ENCODE measurements at regions not wholly inside any gene's neighbourhood (a gene's known extent, or its start where the extent isn't known, plus 50 kb on each side); places are given as distances from the start of the nearest gene placed in this dataset.

- no peak for TF ChIP-seq CTCF (conservative IDR thresholded peaks at IDR 0.05; ENCODE audit: low read depth, low read length)
- no peak for TF ChIP-seq EZH2 (IDR thresholded peaks at IDR 0.05; ENCODE audit: borderline replicate concordance, low read depth, low read length, poor library complexity, severe bottlenecking)
Observed at GRCh38 chr4:102141842-102142241, 203.4 kb downstream of the SLC39A8 start.

All from A673 (cell line).